GM04504 (cell line): ENCODE measurements at regions not wholly inside any gene's neighbourhood (a gene's known extent, or its start where the extent isn't known, plus 50 kb on each side); places are given as distances from the start of the nearest gene placed in this dataset.
"Not testable (repeated sequence)": the region's sequence is repeated elsewhere in the genome, so short reads cannot be mapped to it uniquely, and the experiment has no call there.

Experiments used
- DNase-seq: peaks from one replicate; pipeline ENCODE4 v3.0.0-alpha.2; 2012; ENCODE audit warnings: low read depth

DNA sequence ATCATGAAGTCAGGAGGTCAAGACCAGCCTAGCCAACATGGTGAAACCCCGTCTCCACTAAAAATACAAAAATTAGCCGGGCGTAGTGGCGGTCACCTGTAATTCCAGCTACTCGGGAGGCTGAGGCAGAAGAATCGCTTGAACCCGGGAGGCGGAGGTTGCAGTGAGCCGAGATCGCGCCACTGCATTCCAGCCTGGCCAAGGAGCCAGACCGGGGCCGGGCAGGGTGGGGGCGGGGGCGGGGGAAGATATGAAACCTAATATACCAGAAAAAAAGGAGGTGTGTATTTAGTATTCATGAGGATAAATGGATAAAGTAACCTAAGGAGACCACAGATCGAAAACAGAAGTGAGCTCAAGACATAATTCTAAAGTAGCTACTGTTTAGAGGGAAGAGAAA lies 186.5 kb upstream of the KCND2 start:
- not testable (repeated sequence) for DNase-seq

- no peak for DNase-seq
These were observed 183.0 kb upstream of the KCND2 start for GRCh38 chr7:120089968-120090367.

DNA sequence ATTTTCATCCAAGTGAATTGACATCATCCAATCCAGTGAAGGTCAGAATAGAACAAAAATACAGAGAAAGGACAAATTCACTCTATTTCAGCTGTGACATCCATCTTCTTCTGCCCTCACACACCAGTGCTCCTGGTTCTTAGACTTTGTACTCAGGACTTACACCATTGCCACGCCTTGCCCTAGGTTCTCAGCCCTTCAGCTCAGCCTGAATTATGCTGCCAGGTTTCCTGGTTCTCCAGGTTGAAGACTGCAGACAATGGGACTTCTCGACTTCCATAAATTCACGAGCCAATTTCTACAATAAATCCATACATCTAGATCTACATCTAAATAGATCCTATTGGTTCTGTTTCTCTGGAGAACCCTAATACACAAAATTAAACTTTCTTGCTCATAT lies 181.2 kb upstream of the KCND2 start:
- DNase-seq, result no peak

GRCh38 chr7:120097020-120097419 lies 176.0 kb upstream of the KCND2 start:
- no peak for DNase-seq

- DNase-seq, result no peak
These were observed 175.2 kb upstream of the KCND2 start for GRCh38 chr7:120097774-120098173.

DNA sequence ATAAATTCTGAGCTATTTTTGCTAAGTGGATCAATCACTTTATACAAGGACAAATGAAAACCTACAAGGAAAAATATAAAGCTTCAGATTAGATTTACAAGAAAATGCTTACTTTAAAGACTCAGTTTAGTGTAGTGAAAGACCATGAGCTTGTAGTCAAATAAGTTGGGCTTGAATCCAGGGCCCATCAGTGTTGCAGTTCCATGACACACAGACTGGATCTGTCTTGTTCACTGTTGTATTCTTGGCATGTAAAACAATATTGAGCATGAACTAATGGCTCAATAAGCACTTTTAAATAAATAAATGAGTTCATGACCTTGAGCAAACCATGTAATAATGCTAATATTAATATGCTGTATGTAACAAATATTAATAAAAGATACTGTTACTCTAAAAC lies 164.6 kb upstream of the KCND2 start:
- DNase-seq, result no peak

DNA sequence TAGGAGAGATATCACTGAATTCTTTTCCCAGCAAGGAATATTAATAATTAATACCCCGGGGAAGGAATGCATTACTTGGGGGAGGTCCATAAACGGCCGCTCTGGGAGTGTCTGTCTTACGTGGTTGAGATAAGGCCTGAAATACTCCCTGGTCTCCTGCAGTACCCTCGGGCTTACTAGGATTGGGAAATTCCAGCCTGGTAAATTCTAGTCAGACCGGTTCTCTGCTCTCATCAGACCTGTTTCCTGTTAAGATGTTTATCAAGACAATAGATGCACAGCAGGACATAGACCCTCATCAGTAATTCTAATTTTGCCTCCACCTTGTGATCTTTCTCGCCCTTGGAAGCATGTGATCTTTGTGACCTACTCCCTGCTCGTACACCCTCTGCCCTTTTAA lies 162.8 kb upstream of the KCND2 start:
- DNase-seq, result no peak

GRCh38 chr7:120114626-120115025 lies 158.3 kb upstream of the KCND2 start:
- no peak for DNase-seq

- DNase-seq, result no peak
These were observed 149.4 kb upstream of the KCND2 start for GRCh38 chr7:120123528-120123927.

DNA sequence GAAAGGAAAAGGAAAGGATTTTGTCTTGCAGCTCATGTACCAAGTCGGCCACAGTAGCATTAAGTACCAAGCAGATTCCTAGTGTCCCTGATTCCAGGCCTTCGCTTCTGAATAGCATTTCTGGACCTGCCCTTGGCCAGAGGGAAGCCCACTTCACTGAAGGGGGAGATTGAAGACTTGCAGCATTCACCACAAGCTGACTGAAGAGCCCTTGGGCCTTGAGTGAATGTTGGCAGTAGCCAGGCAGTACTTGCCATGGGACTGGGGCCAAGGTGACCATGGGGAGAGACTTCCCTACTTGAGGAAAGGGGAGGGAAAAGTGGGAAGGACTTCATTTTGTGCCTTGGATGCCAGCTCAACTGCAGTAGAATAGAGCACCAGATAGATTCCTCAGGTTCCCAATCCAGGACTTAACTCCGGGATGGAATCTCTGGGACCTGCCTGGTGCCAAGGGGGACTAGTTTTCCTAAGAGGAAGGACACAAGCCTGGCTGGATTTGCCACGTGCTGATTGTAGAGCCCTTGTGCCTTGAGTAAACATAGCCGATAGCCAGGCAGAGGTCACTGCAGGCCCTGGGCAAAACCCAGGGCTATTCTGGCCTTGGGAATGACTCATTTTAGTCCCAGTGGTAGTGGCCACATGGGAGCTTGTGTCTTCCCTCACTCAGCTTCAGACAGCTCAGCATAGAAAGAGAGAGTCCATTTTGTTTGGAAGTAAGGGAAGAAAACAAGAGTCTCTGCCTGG lies 141.7 kb upstream of the KCND2 start:
- no peak for DNase-seq

- DNase-seq, result no peak
These were observed 134.5 kb upstream of the KCND2 start for GRCh38 chr7:120138497-120138896.

DNA sequence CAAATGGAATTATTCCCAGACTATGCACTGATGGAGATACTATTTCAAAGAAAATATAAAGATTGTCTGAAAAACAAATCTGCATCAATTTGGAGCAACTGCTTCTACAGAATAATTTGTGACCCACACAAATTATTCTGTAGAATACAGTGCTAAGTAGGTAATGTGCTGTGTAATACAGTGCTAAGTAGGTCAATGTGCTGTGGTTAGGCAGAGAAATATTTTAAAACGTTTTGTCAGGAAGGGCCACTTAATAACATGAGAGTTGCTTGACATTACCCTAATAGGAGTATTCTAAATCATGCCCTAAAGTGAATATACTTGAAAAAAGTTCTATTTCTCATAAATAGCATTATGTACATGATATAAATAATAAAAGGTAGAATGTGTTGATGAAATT lies 116.5 kb upstream of the KCND2 start:
- DNase-seq, result no peak

GRCh38 chr7:120160166-120160565 lies 112.8 kb upstream of the KCND2 start:
- no peak for DNase-seq

- DNase-seq, result no peak
These were observed 109.5 kb upstream of the KCND2 start for GRCh38 chr7:120163449-120163848.

- DNase-seq, result no peak
These were observed 107.7 kb upstream of the KCND2 start for GRCh38 chr7:120165227-120165626.

GRCh38 chr7:120168066-120168465 lies 104.9 kb upstream of the KCND2 start:
- DNase-seq, result no peak

DNA sequence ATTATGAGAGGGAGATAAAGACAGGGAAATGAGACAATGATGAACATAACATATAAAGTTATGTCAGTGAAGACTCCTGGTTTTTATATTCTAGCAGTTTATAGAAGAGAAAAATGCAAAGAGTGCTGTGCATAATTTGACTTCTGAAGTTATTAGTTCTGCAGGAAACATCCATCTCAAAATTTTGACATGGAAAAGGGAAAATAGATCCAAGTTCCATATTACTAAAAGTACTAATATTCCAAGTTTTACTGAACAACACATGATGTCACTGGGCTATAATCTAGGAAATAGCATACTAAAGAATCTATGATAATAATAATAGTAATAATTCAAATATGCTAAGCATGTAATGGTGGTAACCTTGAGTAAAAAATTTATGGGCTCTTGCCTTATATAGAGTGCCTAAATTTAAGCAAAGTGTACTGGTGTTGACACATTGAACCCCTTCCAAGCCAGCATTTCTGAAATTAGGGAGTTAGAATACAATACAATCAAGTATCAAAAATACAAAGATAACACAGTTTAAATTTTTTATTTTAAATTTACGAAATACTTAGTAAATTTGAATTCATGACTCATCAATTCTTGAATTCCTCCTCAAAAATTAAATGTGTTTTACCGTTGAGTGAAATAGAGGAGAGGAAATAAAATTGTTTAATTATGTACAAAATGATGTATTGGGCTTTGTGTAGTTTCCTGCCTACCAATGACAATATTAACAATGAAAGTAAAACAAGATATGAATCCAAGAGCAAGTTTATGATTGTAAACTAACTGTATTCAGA lies 102.8 kb upstream of the KCND2 start:
- DNase-seq, result no peak

- no peak for DNase-seq
These were observed 102.1 kb upstream of the KCND2 start for GRCh38 chr7:120170834-120171233.

DNA sequence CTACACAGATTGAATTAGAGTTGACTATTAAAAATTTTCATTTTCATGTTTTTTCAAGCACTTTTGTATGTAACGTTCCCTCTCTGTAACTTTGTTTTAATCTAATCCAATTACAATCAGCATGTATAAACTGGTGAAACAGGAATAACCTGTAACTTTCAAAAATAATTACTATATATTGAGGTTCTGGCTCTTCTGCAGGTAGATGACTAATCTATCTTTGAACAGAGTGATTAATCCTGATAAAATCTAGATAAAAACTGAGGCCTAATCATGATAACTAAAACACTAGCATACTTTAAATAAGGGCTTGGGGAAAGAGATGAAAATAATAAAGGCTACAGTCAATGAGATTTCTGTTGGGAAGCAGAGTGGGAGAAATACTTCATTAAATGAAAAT lies 101.6 kb upstream of the KCND2 start:
- no peak for DNase-seq

DNA sequence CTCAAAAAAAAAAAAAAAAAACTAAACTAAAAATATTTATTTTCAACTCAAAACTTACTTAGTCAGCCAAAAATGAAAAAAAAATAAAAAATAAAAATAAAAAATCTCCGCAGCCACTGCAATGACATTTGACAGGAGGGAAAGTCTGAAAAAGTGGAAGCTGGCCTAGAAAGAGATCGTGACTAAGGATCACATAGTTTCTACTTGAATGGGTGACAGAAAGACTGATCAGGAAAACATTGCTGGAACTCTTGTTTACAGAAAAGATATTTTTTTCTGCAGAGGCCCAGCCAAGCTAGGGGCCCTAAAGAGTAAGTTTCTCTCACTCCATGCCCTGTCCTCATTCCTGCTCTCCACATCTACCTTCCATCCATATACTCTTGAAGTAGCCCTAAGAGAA lies 92.8 kb upstream of the KCND2 start:
- DNase-seq, result no peak

DNA sequence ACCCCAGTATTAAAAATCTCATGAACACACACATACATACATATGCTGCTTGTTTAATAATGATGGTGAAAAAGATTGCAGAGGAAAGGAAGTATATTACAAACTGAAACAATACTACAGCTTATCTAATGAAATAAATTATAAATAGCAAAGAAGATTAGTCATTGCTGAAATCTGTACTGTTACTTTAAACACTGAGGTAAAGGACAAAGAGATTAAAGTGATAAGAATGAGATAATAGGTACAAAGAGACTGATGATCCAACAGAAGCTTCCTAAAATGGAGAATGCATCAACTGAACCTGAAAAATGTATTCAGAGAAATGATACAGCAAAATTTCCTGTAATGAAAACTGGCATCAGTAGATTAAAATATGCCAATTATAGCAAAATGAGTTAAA lies 91.5 kb upstream of the KCND2 start:
- no peak for DNase-seq

- no peak for DNase-seq
These were observed 88.1 kb upstream of the KCND2 start for GRCh38 chr7:120184866-120185265.

GRCh38 chr7:120185940-120186682 lies 86.9 kb upstream of the KCND2 start:
- DNase-seq, result no peak
